LNCaP clone FGC (cell line): ENCODE measurements at regions not wholly inside any gene's neighbourhood (a gene's known extent, or its start where the extent isn't known, plus 50 kb on each side); places are given as distances from the start of the nearest gene placed in this dataset.

Experiments used
- DNase-seq: peaks from one replicate; pipeline ENCODE4 v3.0.0-alpha.2; 2011; ENCODE audit warnings: low read depth
- H3K4me3 ChIP-seq: 2 replicates; pipeline ENCODE4 v1.5.1; 2011; ENCODE audit warnings: mild to moderate bottlenecking, low read depth, low read length, control low read depth
- TF ChIP-seq, protein P1 (sequence below): IDR thresholded peaks from 2 replicates; pipeline ENCODE4 v1.5.1; 2012; ENCODE audit warnings: mild to moderate bottlenecking; ENCODE audit not compliant: control insufficient read depth, insufficient read depth; ENCODE audit errors: extremely low read depth

DNA sequence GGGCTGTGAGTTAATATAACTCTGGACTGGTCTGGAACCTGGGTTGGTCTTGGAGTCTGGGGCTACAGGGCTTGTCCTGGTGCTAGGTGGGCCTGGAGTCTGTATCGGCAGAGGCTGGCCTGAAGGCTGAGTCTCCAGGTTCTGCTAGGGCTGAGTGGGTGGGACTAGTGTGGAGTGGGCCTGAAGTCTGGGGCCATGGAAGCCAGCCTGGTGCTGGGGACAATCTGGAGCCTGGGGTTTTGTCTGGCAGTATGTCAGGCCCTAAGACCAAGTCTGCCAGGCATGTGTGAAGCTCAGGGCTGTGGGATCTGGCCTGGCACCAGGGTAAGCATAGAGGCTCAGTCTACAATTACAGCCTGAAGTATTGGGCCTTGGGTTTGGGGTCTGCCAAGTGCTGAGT is 742.6 kb upstream of the GRIA3 start:
- no peak overlapping the region for H3K4me3 ChIP-seq
- TF ChIP-seq, protein P1, sequence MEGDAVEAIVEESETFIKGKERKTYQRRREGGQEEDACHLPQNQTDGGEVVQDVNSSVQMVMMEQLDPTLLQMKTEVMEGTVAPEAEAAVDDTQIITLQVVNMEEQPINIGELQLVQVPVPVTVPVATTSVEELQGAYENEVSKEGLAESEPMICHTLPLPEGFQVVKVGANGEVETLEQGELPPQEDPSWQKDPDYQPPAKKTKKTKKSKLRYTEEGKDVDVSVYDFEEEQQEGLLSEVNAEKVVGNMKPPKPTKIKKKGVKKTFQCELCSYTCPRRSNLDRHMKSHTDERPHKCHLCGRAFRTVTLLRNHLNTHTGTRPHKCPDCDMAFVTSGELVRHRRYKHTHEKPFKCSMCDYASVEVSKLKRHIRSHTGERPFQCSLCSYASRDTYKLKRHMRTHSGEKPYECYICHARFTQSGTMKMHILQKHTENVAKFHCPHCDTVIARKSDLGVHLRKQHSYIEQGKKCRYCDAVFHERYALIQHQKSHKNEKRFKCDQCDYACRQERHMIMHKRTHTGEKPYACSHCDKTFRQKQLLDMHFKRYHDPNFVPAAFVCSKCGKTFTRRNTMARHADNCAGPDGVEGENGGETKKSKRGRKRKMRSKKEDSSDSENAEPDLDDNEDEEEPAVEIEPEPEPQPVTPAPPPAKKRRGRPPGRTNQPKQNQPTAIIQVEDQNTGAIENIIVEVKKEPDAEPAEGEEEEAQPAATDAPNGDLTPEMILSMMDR, result no peak
- DNase-seq, result no peak

DNA sequence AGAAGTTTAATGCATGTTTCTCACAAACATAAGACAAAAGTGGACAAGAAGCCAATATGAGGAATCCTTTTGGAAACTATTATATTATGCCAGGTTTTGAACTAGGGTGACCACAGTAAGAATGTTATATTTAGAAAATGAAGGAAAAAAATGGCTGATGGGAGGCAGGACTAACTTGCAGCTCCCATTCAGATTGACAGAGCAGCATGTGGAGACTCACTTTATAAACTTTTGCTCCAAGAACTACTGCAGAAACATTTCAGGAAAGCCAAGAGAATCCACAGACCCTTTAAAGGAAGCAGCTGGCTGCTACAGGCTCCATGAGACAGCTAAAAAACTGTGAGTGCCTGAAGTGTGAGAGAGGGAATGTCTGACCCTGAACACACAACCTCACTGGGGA is 738.6 kb upstream of the GRIA3 start:
- H3K4me3 ChIP-seq, result no peak overlapping the region
- no peak for DNase-seq
- TF ChIP-seq, protein P1, result no peak

DNA sequence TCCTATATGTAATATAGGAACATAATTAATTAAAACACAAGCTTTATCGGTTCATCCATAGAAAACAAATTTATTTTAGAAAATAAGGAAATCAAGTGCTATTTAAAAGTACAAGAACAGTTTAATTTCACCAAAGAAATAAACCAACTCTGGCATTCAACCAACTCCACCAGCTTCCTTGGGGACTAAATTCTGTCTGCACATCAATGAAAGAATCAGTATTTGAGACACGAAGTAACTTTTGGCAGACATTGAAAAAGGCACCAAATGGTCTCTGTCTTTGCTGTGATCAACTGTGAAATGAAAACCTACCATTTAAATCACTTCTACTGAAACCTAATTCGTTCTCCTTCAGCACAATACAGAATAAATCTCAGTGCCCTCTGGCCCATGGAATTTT is 719.7 kb upstream of the GRIA3 start:
- TF ChIP-seq, protein P1, result no peak
- no peak overlapping the region for H3K4me3 ChIP-seq
- no peak for DNase-seq

DNA sequence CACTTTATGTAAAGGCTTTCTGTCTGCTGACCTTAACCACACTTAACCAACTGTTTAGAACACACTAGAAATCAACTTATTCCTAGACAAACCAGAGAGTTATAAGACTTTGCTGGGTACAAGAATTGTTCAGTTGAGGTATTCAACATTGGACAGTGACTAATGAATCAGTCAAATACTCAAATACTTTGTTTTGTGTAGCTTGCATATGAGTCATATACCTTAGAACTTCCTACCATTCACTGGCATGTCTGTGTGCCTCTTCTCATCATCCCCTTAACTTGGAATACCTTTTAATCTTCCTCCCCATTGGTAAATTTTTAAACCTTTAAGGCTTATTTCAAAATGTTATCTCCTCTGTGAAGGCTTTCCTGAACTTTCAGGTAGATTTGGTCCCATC is 708.8 kb upstream of the GRIA3 start:
- no peak overlapping the region for H3K4me3 ChIP-seq
- no peak for DNase-seq
- TF ChIP-seq, protein P1, result no peak

DNA sequence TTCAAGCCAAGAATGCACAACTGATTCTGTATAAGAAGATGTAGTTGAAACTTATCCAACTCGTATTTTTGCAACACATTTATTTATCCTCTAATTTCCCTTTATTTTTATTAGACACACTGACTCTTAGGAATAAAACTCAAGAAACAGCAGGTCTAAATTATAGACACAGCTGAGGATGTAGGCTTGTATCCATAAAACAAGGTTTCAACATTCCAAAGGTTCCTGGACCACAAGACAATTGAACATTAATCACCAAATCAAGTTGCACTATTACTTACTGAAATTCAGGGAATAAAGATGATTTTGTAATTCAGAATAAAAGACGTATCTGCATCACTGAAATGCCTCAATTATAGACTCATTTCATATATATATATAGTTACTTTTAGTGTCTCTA is 683.5 kb upstream of the GRIA3 start:
- DNase-seq, result no peak
- TF ChIP-seq, protein P1, result no peak
- no peak overlapping the region for H3K4me3 ChIP-seq

DNA sequence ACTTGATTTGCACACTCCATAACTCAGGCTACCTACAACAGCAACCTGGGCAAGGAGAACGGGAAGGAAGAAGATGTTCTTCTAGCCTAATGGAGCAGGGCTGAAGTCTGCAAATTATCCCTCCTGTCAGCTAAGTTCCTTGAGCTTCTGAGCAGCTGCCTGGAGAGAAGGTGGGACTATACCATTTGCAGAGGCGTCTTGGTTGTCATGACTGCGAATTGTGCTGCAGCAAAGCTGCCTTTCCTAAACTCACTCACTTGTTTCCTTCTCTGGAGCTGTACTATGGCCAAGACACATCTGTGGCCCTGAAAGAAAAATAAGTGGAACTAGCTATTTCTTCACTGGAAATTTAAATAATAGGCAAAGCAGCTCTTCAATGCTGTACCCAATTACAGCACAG is 682.4 kb upstream of the GRIA3 start:
- DNase-seq, result no peak
- H3K4me3 ChIP-seq, result no peak overlapping the region
- TF ChIP-seq, protein P1, result no peak

DNA sequence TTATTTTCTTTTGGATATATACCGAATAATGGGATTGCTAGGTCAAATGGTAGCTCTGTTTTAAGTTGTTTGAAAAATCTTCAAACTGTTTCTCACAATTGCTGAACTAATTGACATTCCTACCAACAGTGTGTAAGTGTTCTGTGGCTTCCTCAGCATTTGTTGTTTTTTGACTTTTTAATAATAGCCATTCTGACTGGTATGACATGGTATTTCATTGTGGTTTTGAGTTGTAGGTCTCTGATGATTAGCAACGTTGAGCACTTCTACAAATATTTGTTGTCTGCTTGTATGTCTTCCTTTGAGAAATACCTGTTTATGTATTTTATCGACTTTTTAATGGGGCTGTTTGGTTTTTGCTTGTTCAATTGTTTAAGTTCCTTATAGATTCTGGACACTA is 680.1 kb upstream of the GRIA3 start:
- TF ChIP-seq, protein P1, result no peak
- no peak overlapping the region for H3K4me3 ChIP-seq
- peak; percentile 64 for DNase-seq
